KMS-11 (cell line): ENCODE measurements at regions not wholly inside any gene's neighbourhood (a gene's known extent, or its start where the extent isn't known, plus 50 kb on each side); places are given as distances from the start of the nearest gene placed in this dataset.

Source experiments
- H2AFZ ChIP-seq: fragments of 200-600 bp; sonication (generic); 2 replicates; pipeline ENCODE4 v1.6.1; 2016; ENCODE audit warnings: antibody characterized with exemption, mixed run types, low read depth
- H3K27ac ChIP-seq: fragments of 200-600 bp; sonication (generic); 2 replicates; pipeline ENCODE4 v1.6.1; 2016; ENCODE audit warnings: mild to moderate bottlenecking, mixed run types
- H3K27me3 ChIP-seq: fragments of 200-600 bp; sonication (generic); 2 replicates; pipeline ENCODE4 v1.6.1; 2017; ENCODE audit warnings: mild to moderate bottlenecking, low read depth, mixed run types, moderate library complexity; ENCODE audit not compliant: insufficient read depth
- H3K36me3 ChIP-seq: fragments of 200-600 bp; sonication (generic); 2 replicates; pipeline ENCODE4 v1.6.1; 2017; ENCODE audit warnings: mild to moderate bottlenecking, mixed run types; ENCODE audit not compliant: insufficient read depth
- H3K4me1 ChIP-seq: fragments of 200-600 bp; sonication (generic); 2 replicates; pipeline ENCODE4 v1.6.1; 2016; ENCODE audit warnings: mild to moderate bottlenecking, low read depth, mixed run types; ENCODE audit not compliant: poor library complexity, severe bottlenecking
- H3K4me2 ChIP-seq: fragments of 200-600 bp; sonication (generic); 2 replicates; pipeline ENCODE4 v1.7.0; 2016; ENCODE audit warnings: mild to moderate bottlenecking, mixed run types
- H3K4me3 ChIP-seq: fragments of 200-600 bp; sonication (generic); IDR thresholded peaks from 2 replicates; pipeline ENCODE4 v1.6.1; 2017; ENCODE audit warnings: low read depth, low read length, mixed read lengths; ENCODE audit not compliant: insufficient read depth
- H3K79me2 ChIP-seq: fragments of 200-600 bp; sonication (generic); 2 replicates; pipeline ENCODE4 v1.6.1; 2016; ENCODE audit warnings: low read depth, mixed run types; ENCODE audit not compliant: insufficient read depth
- H3K9ac ChIP-seq: fragments of 200-600 bp; sonication (generic); 2 replicates; pipeline ENCODE4 v1.6.1; 2016; ENCODE audit warnings: mild to moderate bottlenecking, mixed run types
- H4K20me1 ChIP-seq: fragments of 200-600 bp; sonication (generic); 2 replicates; pipeline ENCODE4 v1.6.1; 2016; ENCODE audit warnings: mild to moderate bottlenecking, mixed run types; ENCODE audit not compliant: insufficient read depth
- CTCF ChIP-seq: fragments of 200-600 bp; sonication (generic); conservative IDR thresholded peaks from 2 replicates; pipeline ENCODE4 v1.6.1; 2017; ENCODE audit warnings: low read depth, mild to moderate bottlenecking, antibody characterized with exemption, low read length, moderate library complexity, mixed read lengths

- no peaks in the 10 kb centered on the region for H3K27me3 ChIP-seq
- no peaks in the 10 kb centered on the region for H4K20me1 ChIP-seq
- peak overlapping the region; percentile 87 for H3K27ac ChIP-seq
- peak overlapping the region; percentile 49; the same call in 1 of the 2 replicates for H3K9ac ChIP-seq
- TF ChIP-seq CTCF = no peak
- no peaks in the 10 kb centered on the region for H3K79me2 ChIP-seq
- no peaks in the 10 kb centered on the region for H3K36me3 ChIP-seq
- H2AFZ ChIP-seq = peak overlapping the region; percentile 73
- H3K4me2 ChIP-seq = peak overlapping the region; percentile 82
- H3K4me3 ChIP-seq = peak overlapping the region; percentile 30
- H3K4me1 ChIP-seq = peaks cover 35% of the 10 kb centered on the region
Observed at GRCh38 chr3:84601303-84601702, 357.5 kb upstream of the CADM2 start.

- H3K4me1 ChIP-seq = no peaks in the 10 kb centered on the region
Observed at GRCh38 chr3:84621823-84622222, 337.0 kb upstream of the CADM2 start.

GRCh38 chr3:84634668-84635067, 324.1 kb upstream of the CADM2 start:
- Histone ChIP-seq H4K20me1 (no peaks in the 10 kb centered on the region), H3K79me2 (no peaks in the 10 kb centered on the region), H3K4me3 (no peak overlapping the region), H2AFZ (no peak overlapping the region), H3K4me1 (no peaks in the 10 kb centered on the region), H3K36me3 (no peaks in the 10 kb centered on the region), H3K27ac (no peak overlapping the region), H3K27me3 (no peaks in the 10 kb centered on the region), H3K4me2 (no peak overlapping the region), H3K9ac (no peak overlapping the region)
- no peak for TF ChIP-seq CTCF

More at GRCh38 chr3:84621823-84622222, 337.0 kb upstream of the CADM2 start:
- no peaks in the 10 kb centered on the region for H3K79me2 ChIP-seq
- H3K27me3 ChIP-seq = no peaks in the 10 kb centered on the region
- H3K4me3 ChIP-seq = no peak overlapping the region
- no peaks in the 10 kb centered on the region for H3K36me3 ChIP-seq
- no peak for TF ChIP-seq CTCF
- H3K4me2 ChIP-seq = no peak overlapping the region
- H4K20me1 ChIP-seq = no peaks in the 10 kb centered on the region
- H2AFZ ChIP-seq = no peak overlapping the region
- H3K27ac ChIP-seq = no peak overlapping the region
- no peak overlapping the region for H3K9ac ChIP-seq

GRCh38 chr3:84637272-84637671, 321.5 kb upstream of the CADM2 start:
- H3K9ac ChIP-seq = no peak overlapping the region
- no peaks in the 10 kb centered on the region for H3K4me1 ChIP-seq
- H3K27ac ChIP-seq = no peak overlapping the region
- no peaks in the 10 kb centered on the region for H3K79me2 ChIP-seq
- TF ChIP-seq CTCF = no peak
- H4K20me1 ChIP-seq = no peaks in the 10 kb centered on the region
- no peak overlapping the region for H3K4me3 ChIP-seq
- H2AFZ ChIP-seq = no peak overlapping the region
- no peaks in the 10 kb centered on the region for H3K27me3 ChIP-seq
- H3K36me3 ChIP-seq = no peaks in the 10 kb centered on the region
- no peak overlapping the region for H3K4me2 ChIP-seq
